Activated B cell treated with CpG ODN at 0.5 μM for 24 hours (primary cell): ENCODE measurements at regions not wholly inside any gene's neighbourhood (a gene's known extent, or its start where the extent isn't known, plus 50 kb on each side); places are given as distances from the start of the nearest gene placed in this dataset.
"Not testable (repeated sequence)": the region's sequence is repeated elsewhere in the genome, so short reads cannot be mapped to it uniquely, and the experiment has no call there.

ENCODE experiments used
- ATAC-seq: fragments of 200-7000 bp; cut with Tn5 transposase; one replicate; pipeline ENCODE4 v1.10.0; 2021; ENCODE audit warnings: low read depth, mild to moderate bottlenecking, moderate library complexity
- CTCF ChIA-PET: fragments of 350-600 bp; sonication (Branson Sonifier 250); formaldehyde crosslinking; loops from one replicate; lab custom pipeline; 2021; ENCODE audit warnings: antibody characterized with exemption; lab: Charles Lee
- POLR2A ChIA-PET: fragments of 350-600 bp; sonication (Branson Sonifier 250); formaldehyde crosslinking; loops from one replicate; lab custom pipeline; 2021; ENCODE audit warnings: antibody characterized with exemption; lab: Charles Lee
- DNase-seq: peaks from one replicate; pipeline ENCODE4 v3.0.0; 2022
- H3K27ac Mint-ChIP-seq: one replicate; pipeline ENCODE4 v1.8.0; 2020; ENCODE audit warnings: mixed read lengths
- H3K27me3 Mint-ChIP-seq: one replicate; pipeline ENCODE4 v1.8.0; 2021; ENCODE audit warnings: mixed read lengths
- H3K36me3 Mint-ChIP-seq: one replicate; pipeline ENCODE4 v1.8.0; 2021; ENCODE audit warnings: low read depth, mixed read lengths
- H3K4me1 Mint-ChIP-seq: one replicate; pipeline ENCODE4 v1.8.0; 2021; ENCODE audit warnings: mixed read lengths
- H3K4me3 Mint-ChIP-seq: one replicate; pipeline ENCODE4 v1.8.0; 2020; ENCODE audit warnings: mild to moderate bottlenecking, mixed read lengths
- H3K9me3 Mint-ChIP-seq: one replicate; pipeline ENCODE4 v1.8.0; 2020; ENCODE audit warnings: mixed read lengths
- CTCF ChIP-seq: fragments of 200-600 bp; IDR thresholded peaks from one replicate; pipeline ENCODE4 v1.8.0; 2022; ENCODE audit warnings: antibody characterized with exemption, mild to moderate bottlenecking
- intact Hi-C: fragments of 100-400 bp; cut with micrococcal nuclease; formaldehyde crosslinking; loops from one replicate; pipeline ENCODE4 v1.15.1; 2024

DNA sequence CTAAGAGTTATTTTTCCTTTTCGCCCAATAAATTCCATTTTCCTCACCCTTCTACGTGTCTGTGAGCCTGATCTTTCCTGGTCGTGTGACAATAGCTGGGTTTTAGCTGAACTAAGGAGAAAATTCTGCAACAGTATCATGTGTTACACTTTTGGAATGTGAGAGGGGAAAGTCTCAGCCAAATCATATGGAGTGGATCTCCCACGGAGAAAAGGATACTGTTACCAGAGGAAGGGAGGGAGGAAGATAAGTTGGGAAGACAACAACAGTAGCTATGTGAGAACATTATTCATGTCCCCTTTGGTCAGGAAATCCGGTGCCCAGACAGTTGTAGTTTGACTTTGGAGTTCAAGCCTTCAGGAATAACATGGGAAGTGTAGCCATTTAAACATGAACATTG is 584.0 kb upstream of the RAG2 start:
- no peaks in the 10 kb centered on the region for H3K4me1 Mint-ChIP-seq
- no peaks in the 10 kb centered on the region for H3K36me3 Mint-ChIP-seq
- H3K27ac Mint-ChIP-seq: no peak overlapping the region
- ChIA-PET POLR2A (no interaction called here), CTCF (no interaction called here)
- H3K27me3 Mint-ChIP-seq: no peaks in the 10 kb centered on the region
- no peak overlapping the region for H3K4me3 Mint-ChIP-seq
- intact Hi-C loops: no loop called here
- DNase-seq: no peak
- TF ChIP-seq CTCF: no peak
- ATAC-seq: no peak
- peaks cover 4% of the 10 kb centered on the region for H3K9me3 Mint-ChIP-seq

- Mint-ChIP-seq H3K27ac (no peak overlapping the region), H3K9me3 (peaks cover 4% of the 10 kb centered on the region), H3K4me3 (no peak overlapping the region), H3K4me1 (no peaks in the 10 kb centered on the region), H3K27me3 (no peaks in the 10 kb centered on the region), H3K36me3 (no peaks in the 10 kb centered on the region)
- intact Hi-C loops: no loop called here
- TF ChIP-seq CTCF: no peak
- DNase-seq (no peak), ATAC-seq (no peak)
- ChIA-PET POLR2A (no interaction called here), CTCF (no interaction called here)
Observed at GRCh38 chr11:37177721-37178120, 579.7 kb upstream of the RAG2 start.

DNA sequence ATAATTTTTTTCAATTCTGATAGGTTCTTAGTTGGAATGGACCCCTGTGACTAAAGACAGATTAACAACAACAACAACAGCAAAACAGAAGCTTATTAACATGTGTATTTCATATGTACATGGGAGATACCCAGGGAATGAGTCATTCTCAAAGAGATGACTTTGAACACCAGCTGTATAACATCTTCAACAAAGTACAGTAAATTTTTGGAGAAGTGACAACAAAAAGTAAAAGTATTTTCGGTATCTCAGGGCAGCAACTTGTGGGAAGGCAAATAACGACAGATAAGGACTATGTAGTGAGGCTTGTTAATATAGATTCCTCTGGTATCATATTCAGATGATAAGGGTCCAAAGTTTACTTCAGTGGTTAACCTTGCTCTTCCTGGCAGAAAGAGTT is 573.4 kb upstream of the RAG2 start:
- TF ChIP-seq CTCF: no peak
- ChIA-PET CTCF (no interaction called here), POLR2A (no interaction called here)
- Mint-ChIP-seq H3K36me3 (no peaks in the 10 kb centered on the region), H3K9me3 (no peaks in the 10 kb centered on the region), H3K27me3 (no peaks in the 10 kb centered on the region), H3K27ac (no peak overlapping the region), H3K4me3 (no peak overlapping the region), H3K4me1 (no peaks in the 10 kb centered on the region)
- DNase-seq (no peak), ATAC-seq (no peak)
- intact Hi-C loops: no loop called here

DNA sequence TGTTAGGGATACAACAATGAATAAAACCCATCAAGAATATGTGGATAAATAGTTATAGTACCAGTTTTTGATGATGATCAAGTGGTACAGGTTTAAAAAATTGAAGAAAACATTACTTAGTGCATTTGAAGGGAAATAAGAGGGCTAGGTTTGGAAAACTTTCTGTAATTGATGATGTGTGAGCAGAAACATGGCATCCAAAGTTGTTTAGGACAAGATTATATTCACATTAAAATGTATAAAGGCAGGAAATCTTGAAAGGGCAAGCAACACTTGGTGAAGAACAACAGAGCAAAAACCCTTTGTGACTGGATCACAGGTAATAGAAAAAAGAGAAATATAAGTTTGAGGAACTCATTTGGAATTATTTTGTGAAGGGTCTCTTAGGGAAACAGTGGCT is 572.3 kb upstream of the RAG2 start:
- Mint-ChIP-seq H3K36me3 (no peaks in the 10 kb centered on the region), H3K9me3 (no peaks in the 10 kb centered on the region), H3K27me3 (no peaks in the 10 kb centered on the region), H3K4me3 (no peak overlapping the region), H3K27ac (no peak overlapping the region), H3K4me1 (no peaks in the 10 kb centered on the region)
- no peak for TF ChIP-seq CTCF
- CTCF ChIA-PET: no interaction called here
- intact Hi-C loops: no loop called here
- ATAC-seq (no peak), DNase-seq (no peak)
- POLR2A ChIA-PET: no interaction called here

DNA sequence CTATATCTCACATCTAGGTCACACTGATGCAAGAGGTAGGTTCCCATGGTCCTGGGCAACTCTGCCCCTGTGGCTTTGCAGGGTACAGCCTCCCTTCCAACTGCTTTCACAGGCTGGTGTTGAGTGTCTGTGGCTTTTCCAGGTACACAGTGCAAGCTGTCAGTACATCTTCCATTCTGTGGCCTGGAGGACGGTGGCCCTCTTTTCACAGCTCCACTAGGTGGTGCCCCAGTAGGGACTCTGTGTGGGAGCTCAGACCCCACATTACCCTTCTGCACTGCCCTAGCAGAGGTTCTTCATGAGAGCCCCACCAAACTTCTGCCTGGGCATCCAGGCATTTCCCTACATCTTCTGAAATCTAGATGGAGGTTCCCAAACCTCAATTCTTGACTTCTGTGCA is 547.4 kb upstream of the RAG2 start:
- H3K27me3 Mint-ChIP-seq, POLR2A ChIA-PET, H3K4me1 Mint-ChIP-seq, DNase-seq, ATAC-seq, H3K36me3 Mint-ChIP-seq, CTCF ChIA-PET, H3K9me3 Mint-ChIP-seq, intact Hi-C loops, H3K27ac Mint-ChIP-seq, H3K4me3 Mint-ChIP-seq: not testable (repeated sequence)

DNA sequence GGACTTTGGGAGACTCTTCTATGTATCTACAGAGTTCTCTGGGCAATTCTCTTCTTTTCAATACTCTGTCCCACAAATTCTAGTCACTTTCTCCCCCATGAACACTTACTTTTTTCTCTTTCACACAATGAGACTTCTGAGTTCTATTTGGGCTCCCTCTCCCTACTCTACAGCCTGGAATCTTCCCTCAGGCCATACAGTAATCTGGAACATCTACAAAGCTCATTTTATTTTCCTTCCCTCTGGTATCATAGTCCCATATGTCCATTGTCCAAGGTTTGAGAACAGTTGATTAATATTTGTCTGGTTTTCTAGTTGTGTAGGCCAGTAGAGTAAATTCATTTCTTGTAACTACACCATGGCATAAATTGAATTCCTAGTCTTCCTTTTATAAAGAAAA is 544.6 kb upstream of the RAG2 start:
- H3K4me1 Mint-ChIP-seq: no peaks in the 10 kb centered on the region
- DNase-seq (no peak), ATAC-seq (no peak)
- TF ChIP-seq CTCF: no peak
- no peaks in the 10 kb centered on the region for H3K36me3 Mint-ChIP-seq
- POLR2A ChIA-PET: no interaction called here
- H3K27me3 Mint-ChIP-seq: no peaks in the 10 kb centered on the region
- intact Hi-C loops: no loop called here
- H3K9me3 Mint-ChIP-seq: peaks cover 12% of the 10 kb centered on the region
- CTCF ChIA-PET: no interaction called here
- no peak overlapping the region for H3K4me3 Mint-ChIP-seq
- H3K27ac Mint-ChIP-seq: no peak overlapping the region
